ENCODE measurements at regions not wholly inside any gene's neighbourhood (a gene's known extent, or its start where the extent isn't known, plus 50 kb on each side); places are given as distances from the start of the nearest gene placed in this dataset.
"Not testable (repeated sequence)": the region's sequence is repeated elsewhere in the genome, so short reads cannot be mapped to it uniquely, and the experiment has no call there.

- not testable (repeated sequence) for TF ChIP-seq CTCF, POLR2A (IDR thresholded peaks at IDR 0.05)
These were observed 224.7 kb upstream of the NEBL start for GRCh38 chr10:21121822-21122221.

Data from Peyer's patch (tissue), 4 donors.